HFFc6 (cell line): ENCODE measurements at regions not wholly inside any gene's neighbourhood (a gene's known extent, or its start where the extent isn't known, plus 50 kb on each side); places are given as distances from the start of the nearest gene placed in this dataset.

ENCODE experiments used
- DNase-seq: peaks from one replicate; pipeline ENCODE4 v3.0.0-alpha.2; 2018
- H3K27ac Mint-ChIP-seq: 2 replicates; pipeline ENCODE4 v1.8.0; 2020; ENCODE audit warnings: mild to moderate bottlenecking, mixed read lengths
- H3K27me3 Mint-ChIP-seq: 2 replicates; pipeline ENCODE4 v1.8.0; 2021; ENCODE audit warnings: mild to moderate bottlenecking, moderate library complexity, mixed read lengths; ENCODE audit not compliant: insufficient read depth
- H3K36me3 Mint-ChIP-seq: 2 replicates; pipeline ENCODE4 v1.8.0; 2021; ENCODE audit warnings: low read depth, mixed read lengths
- H3K4me1 Mint-ChIP-seq: 2 replicates; pipeline ENCODE4 v1.8.0; 2020; ENCODE audit warnings: low read depth, mixed read lengths
- H3K4me3 Mint-ChIP-seq: 2 replicates; pipeline ENCODE4 v1.8.0; 2020; ENCODE audit warnings: mild to moderate bottlenecking, moderate library complexity, mixed read lengths
- H3K9me3 Mint-ChIP-seq: 2 replicates; pipeline ENCODE4 v1.8.0; 2020; ENCODE audit warnings: mild to moderate bottlenecking, mixed read lengths
- CTCF ChIP-seq: fragments of 200-600 bp; sonication (generic); IDR thresholded peaks from 2 replicates; pipeline ENCODE4 v1.5.0; 2021; ENCODE audit warnings: antibody characterized with exemption, mild to moderate bottlenecking

- Mint-ChIP-seq H3K9me3 (peaks cover 7% of the 10 kb centered on the region), H3K27me3 (peaks cover 1% of the 10 kb centered on the region; the same call in 1 of the 2 replicates), H3K4me3 (no peak overlapping the region), H3K4me1 (peaks cover 50% of the 10 kb centered on the region), H3K27ac (no peak overlapping the region), H3K36me3 (peaks cover 16% of the 10 kb centered on the region)
- TF ChIP-seq CTCF = no peak
- no peak for DNase-seq
Measured at GRCh38 chr5:57818397-57818796, 335.8 kb upstream of the ACTBL2 start.

GRCh38 chr5:57817924-57818323 is 335.3 kb upstream of the ACTBL2 start:
- peaks cover 45% of the 10 kb centered on the region for H3K4me1 Mint-ChIP-seq
- H3K36me3 Mint-ChIP-seq = peaks cover 16% of the 10 kb centered on the region
- DNase-seq = no peak
- H3K4me3 Mint-ChIP-seq = no peak overlapping the region
- H3K27me3 Mint-ChIP-seq = peaks cover 1% of the 10 kb centered on the region; the same call in 1 of the 2 replicates
- peaks cover 7% of the 10 kb centered on the region for H3K9me3 Mint-ChIP-seq
- no peak overlapping the region for H3K27ac Mint-ChIP-seq
- no peak for TF ChIP-seq CTCF

DNA sequence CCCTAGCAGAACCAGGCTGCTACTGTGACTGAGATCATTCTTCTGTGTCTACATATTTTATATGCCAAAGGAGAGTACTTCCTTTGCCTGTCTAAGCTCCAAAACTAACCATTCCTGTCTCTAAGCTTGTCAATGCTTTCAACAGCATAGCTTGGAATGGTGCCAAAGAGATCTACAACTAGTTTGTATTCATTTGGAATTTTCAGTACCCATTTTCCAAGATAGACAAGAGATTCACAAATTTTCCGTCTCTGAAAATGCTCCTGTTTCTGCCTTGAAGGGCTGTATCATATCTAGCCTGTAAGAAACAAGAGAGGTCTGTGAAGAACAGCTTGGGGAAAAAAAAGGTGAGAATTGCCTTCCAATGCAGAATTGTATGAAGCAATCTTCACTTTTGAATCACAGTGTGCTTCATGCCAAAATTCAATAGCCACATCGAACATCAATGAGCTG is 334.4 kb upstream of the ACTBL2 start:
- DNase-seq = no peak
- Mint-ChIP-seq H3K27me3 (peaks cover 1% of the 10 kb centered on the region; the same call in 1 of the 2 replicates), H3K36me3 (peaks cover 12% of the 10 kb centered on the region), H3K9me3 (peaks cover 7% of the 10 kb centered on the region), H3K27ac (peak overlapping the region; percentile 69), H3K4me3 (no peak overlapping the region), H3K4me1 (peaks cover 41% of the 10 kb centered on the region)
- no peak for TF ChIP-seq CTCF

GRCh38 chr5:57816108-57816507 is 333.5 kb upstream of the ACTBL2 start:
- DNase-seq = peak; percentile 96
- peaks cover 41% of the 10 kb centered on the region for H3K4me1 Mint-ChIP-seq
- peak overlapping the region; percentile 69 for H3K27ac Mint-ChIP-seq
- peaks cover 7% of the 10 kb centered on the region for H3K9me3 Mint-ChIP-seq
- peaks cover 1% of the 10 kb centered on the region; the same call in 1 of the 2 replicates for H3K27me3 Mint-ChIP-seq
- H3K4me3 Mint-ChIP-seq = peak overlapping the region; percentile 4; the same call in 1 of the 2 replicates
- H3K36me3 Mint-ChIP-seq = peaks cover 11% of the 10 kb centered on the region
- TF ChIP-seq CTCF = no peak

- no peaks in the 10 kb centered on the region for H3K36me3 Mint-ChIP-seq
- TF ChIP-seq CTCF = no peak
- DNase-seq = no peak
- H3K4me1 Mint-ChIP-seq = peaks cover 59% of the 10 kb centered on the region
- H3K27me3 Mint-ChIP-seq = no peaks in the 10 kb centered on the region
- no peak overlapping the region for H3K4me3 Mint-ChIP-seq
- no peaks in the 10 kb centered on the region for H3K9me3 Mint-ChIP-seq
- H3K27ac Mint-ChIP-seq = no peak overlapping the region; the same call in 1 of the 2 replicates
Measured at GRCh38 chr5:57805732-57806131, 323.1 kb upstream of the ACTBL2 start.

DNA sequence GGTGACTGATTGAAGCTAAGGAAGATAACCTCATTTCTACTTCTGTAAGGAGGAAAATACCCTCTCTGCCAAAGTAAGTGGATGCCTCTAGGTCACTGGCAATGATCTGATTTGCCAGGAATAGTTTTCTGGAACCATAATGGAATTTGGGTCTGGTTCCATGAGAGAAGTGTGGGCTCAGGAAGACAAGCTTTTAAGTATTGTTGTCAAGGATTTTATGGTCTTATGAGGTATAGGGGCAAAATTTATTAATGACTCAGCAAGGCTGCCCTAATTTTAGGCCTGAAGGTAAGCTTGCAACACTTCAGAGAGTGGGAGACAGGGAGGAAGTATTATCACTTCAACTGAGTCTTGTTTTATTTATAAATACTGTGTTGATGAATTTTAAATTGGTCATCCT is 322.6 kb upstream of the ACTBL2 start:
- H3K27ac Mint-ChIP-seq = peak overlapping the region; percentile 58
- no peaks in the 10 kb centered on the region for H3K27me3 Mint-ChIP-seq
- H3K4me1 Mint-ChIP-seq = peaks cover 59% of the 10 kb centered on the region
- DNase-seq = no peak
- H3K4me3 Mint-ChIP-seq = no peak overlapping the region; the same call in 1 of the 2 replicates
- H3K36me3 Mint-ChIP-seq = no peaks in the 10 kb centered on the region
- H3K9me3 Mint-ChIP-seq = no peaks in the 10 kb centered on the region
- TF ChIP-seq CTCF = no peak
